Adipocyte (in vitro differentiated cells): ENCODE measurements at regions not wholly inside any gene's neighbourhood (a gene's known extent, or its start where the extent isn't known, plus 50 kb on each side); places are given as distances from the start of the nearest gene placed in this dataset.
A peak's percentile ranks its signal among the peaks of the same experiment; 100 is the strongest.

Experiments used
- DNase-seq: peaks from one replicate; pipeline ENCODE4 v3.0.0-alpha.2; 2015; ENCODE audit warnings: low read depth
- H3K27me3 ChIP-seq: replicated peaks from 2 replicates; pipeline ENCODE4 v1.7.0; 2013; ENCODE audit warnings: mild to moderate bottlenecking, low read length, moderate library complexity; ENCODE audit not compliant: control insufficient read depth, insufficient read depth
- H3K36me3 ChIP-seq: 2 replicates; pipeline ENCODE4 v1.7.0; 2013; ENCODE audit warnings: low read length, mild to moderate bottlenecking, moderate library complexity; ENCODE audit not compliant: control insufficient read depth, insufficient read depth, severe bottlenecking
- H3K4me1 ChIP-seq: 2 replicates; pipeline ENCODE4 v1.7.0; 2013; ENCODE audit warnings: mild to moderate bottlenecking, low read length, moderate library complexity; ENCODE audit not compliant: control insufficient read depth, insufficient read depth
- H3K4me3 ChIP-seq: 2 replicates; pipeline ENCODE4 v1.7.0; 2013; ENCODE audit warnings: mild to moderate bottlenecking, low read length, moderate library complexity
- H3K9ac ChIP-seq: 2 replicates; pipeline ENCODE4 v1.7.0; 2013; ENCODE audit warnings: mild to moderate bottlenecking, low read length, moderate library complexity
- H3K9me3 ChIP-seq: 2 replicates; pipeline ENCODE4 v1.7.0; 2013; ENCODE audit warnings: mild to moderate bottlenecking, low read length, moderate library complexity; ENCODE audit not compliant: control insufficient read depth

- Histone ChIP-seq H3K27me3 (no peaks in the 10 kb centered on the region), H3K4me3 (no peak overlapping the region), H3K9ac (no peak overlapping the region), H3K36me3 (no peaks in the 10 kb centered on the region), H3K4me1 (no peaks in the 10 kb centered on the region), H3K9me3 (no peaks in the 10 kb centered on the region)
- DNase-seq: no peak
These were observed 646.0 kb upstream of the FAM241A start for GRCh38 chr4:111499291-111499690.

DNA sequence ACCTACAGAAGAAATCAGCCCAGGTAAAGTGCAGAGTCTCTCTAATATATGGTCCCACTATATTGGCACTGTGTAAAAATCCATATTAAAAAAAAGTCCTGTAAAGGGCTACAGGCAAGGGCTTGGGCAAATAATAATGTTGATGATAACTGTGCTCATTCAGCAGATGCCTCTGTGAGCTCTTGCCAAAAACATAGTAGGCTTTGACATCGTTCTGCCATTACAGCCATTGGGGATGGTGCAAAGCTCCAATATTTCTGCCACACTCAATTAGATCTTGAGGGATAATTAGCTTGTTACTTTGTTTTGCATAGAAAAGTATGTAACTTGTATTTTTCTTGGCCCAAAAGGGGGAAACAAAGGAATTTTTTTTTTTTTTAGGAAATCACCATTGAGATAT, 645.5 kb upstream of the FAM241A start:
- Histone ChIP-seq H3K4me1 (no peaks in the 10 kb centered on the region), H3K9ac (no peak overlapping the region), H3K4me3 (no peak overlapping the region), H3K9me3 (no peaks in the 10 kb centered on the region), H3K36me3 (no peaks in the 10 kb centered on the region), H3K27me3 (no peaks in the 10 kb centered on the region)
- no peak for DNase-seq

- DNase-seq: no peak
- no peaks in the 10 kb centered on the region for H3K27me3 ChIP-seq
- no peak overlapping the region for H3K9ac ChIP-seq
- H3K36me3 ChIP-seq: no peaks in the 10 kb centered on the region
- H3K9me3 ChIP-seq: no peaks in the 10 kb centered on the region
- H3K4me1 ChIP-seq: no peaks in the 10 kb centered on the region
- H3K4me3 ChIP-seq: no peak overlapping the region
These were observed 644.4 kb upstream of the FAM241A start for GRCh38 chr4:111500858-111501257.

DNA sequence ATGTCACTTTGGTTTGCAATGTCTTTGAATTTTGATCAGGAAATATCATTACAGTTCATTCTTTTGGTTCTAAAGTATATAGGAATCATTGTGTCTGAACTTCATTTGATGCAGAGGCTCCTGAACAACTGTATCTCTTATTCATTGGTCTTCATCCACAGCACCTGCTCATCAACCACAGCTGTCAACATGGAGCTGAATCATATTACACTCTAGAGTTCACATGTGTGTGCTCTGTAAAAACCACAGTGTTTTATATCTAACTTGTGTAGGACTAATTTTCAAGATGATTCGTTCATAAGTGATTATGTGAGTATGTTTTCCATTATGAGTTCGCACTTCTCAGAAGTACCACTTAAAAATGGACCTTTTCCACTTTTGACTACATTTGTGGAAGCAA, 643.3 kb upstream of the FAM241A start:
- H3K9me3 ChIP-seq: no peaks in the 10 kb centered on the region
- DNase-seq: no peak
- peaks cover 3% of the 10 kb centered on the region for H3K4me1 ChIP-seq
- H3K36me3 ChIP-seq: no peaks in the 10 kb centered on the region
- H3K27me3 ChIP-seq: no peaks in the 10 kb centered on the region
- H3K9ac ChIP-seq: no peak overlapping the region
- no peak overlapping the region for H3K4me3 ChIP-seq

GRCh38 chr4:111502626-111503025, 642.6 kb upstream of the FAM241A start:
- DNase-seq: no peak
- H3K4me3 ChIP-seq: no peak overlapping the region

GRCh38 chr4:111506706-111507105, 638.5 kb upstream of the FAM241A start:
- Histone ChIP-seq H3K9me3 (no peaks in the 10 kb centered on the region), H3K9ac (no peak overlapping the region), H3K4me1 (peaks cover 3% of the 10 kb centered on the region), H3K4me3 (no peak overlapping the region), H3K36me3 (no peaks in the 10 kb centered on the region), H3K27me3 (no peaks in the 10 kb centered on the region)
- DNase-seq: peak; percentile 73

More at GRCh38 chr4:111502626-111503025, 642.6 kb upstream of the FAM241A start:
- Histone ChIP-seq H3K36me3 (no peaks in the 10 kb centered on the region), H3K9me3 (no peaks in the 10 kb centered on the region), H3K27me3 (no peaks in the 10 kb centered on the region), H3K4me1 (peaks cover 3% of the 10 kb centered on the region), H3K9ac (no peak overlapping the region)

DNA sequence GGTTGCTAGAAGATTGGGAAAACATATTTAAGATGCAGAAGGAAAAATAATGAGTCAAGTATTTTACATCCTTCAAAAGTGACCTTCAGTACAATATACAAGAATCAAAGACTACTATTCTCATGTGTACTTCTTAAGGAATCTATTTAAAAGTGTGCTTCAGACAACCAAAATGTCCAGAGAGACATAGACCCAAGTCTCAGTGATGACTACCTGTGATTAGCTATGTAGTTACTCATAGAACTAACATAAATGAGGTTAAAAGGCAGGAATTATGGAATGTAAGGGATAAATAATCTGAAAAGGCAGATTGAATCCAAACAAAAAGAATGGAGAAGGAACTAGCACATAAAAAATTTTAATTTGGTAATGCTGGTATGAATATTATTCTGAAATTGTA, 634.7 kb upstream of the FAM241A start:
- Histone ChIP-seq H3K9me3 (no peaks in the 10 kb centered on the region), H3K27me3 (no peaks in the 10 kb centered on the region), H3K4me3 (no peak overlapping the region), H3K4me1 (peaks cover 9% of the 10 kb centered on the region), H3K9ac (no peak overlapping the region), H3K36me3 (no peaks in the 10 kb centered on the region)
- no peak for DNase-seq

DNA sequence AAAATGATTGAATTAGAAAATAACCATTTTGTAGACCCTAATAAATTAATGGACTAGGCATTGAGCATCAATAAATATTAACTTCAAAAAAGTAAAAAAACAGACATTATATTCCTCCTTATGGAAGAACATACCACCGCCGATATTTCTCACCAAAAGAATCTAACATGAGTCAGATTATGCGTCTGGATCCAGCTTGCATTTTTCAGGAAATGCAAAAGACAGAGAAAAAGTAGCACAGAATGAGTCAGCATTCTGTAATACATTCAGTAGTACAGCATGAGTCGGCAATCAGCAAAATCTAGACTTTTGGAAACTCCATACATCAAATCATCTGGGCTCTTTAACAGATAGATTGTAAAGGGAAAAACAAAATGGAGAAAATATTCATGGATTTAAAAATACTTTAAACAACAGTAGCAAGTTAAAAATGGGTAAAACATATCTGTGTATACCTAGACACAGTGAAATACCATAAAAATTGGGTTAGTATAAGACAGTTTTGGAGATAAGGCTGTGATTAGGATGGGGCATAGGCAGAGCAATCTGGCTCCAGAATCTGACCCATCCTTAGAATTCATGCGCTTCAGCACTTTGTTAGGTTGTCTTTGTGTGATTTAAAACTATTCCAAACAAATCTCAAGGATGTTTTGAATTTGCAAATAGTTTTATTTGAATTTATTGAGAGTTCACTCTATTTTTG, 633.0 kb upstream of the FAM241A start:
- peak; percentile 95 for DNase-seq
- H3K4me3 ChIP-seq: no peak overlapping the region
- H3K4me1 ChIP-seq: peaks cover 6% of the 10 kb centered on the region
- H3K9ac ChIP-seq: no peak overlapping the region
- H3K27me3 ChIP-seq: no peaks in the 10 kb centered on the region
- no peaks in the 10 kb centered on the region for H3K36me3 ChIP-seq
- H3K9me3 ChIP-seq: no peaks in the 10 kb centered on the region

DNA sequence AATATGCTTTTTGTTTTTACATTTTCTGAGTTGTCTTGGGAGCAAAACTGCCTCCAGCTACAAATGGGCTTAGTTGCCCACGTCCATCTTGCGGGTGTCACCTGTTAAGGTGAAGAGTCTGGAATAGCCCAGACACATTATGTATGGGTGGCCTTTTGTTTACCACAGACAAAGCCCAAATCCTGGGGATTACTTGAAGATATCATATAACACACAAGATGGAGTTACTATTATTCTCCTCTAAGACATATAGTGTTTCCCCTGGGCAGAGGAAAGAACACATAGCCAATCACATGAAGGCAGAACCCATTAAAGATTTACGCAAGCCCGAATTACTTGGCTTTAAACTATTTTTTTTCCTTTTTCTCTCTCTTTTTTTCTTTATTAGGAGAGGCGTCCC, 625.6 kb upstream of the FAM241A start:
- Histone ChIP-seq H3K4me3 (no peak overlapping the region), H3K9me3 (peaks cover 7% of the 10 kb centered on the region), H3K36me3 (no peaks in the 10 kb centered on the region), H3K4me1 (no peaks in the 10 kb centered on the region), H3K27me3 (no peaks in the 10 kb centered on the region), H3K9ac (no peak overlapping the region)
- DNase-seq: no peak

DNA sequence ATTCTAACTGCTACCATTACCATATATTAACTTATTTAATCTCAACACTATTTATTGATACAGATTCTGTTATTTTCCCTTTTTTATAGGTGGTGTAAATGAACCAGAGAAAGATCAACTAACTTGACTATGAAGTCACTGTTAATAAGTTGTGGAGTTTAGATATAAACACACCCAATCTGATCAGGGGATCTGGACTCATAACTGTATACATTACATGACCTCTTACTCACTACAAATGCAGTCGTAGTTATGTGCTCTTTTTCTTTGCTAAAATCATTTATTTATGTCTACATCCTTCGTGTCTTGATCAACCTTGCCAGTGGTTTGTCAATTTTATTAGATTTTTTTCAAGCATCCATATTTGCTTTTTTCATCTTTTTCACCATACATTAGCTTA, 614.8 kb upstream of the FAM241A start:
- H3K4me1 ChIP-seq: no peaks in the 10 kb centered on the region
- H3K9ac ChIP-seq: no peak overlapping the region
- no peaks in the 10 kb centered on the region for H3K27me3 ChIP-seq
- DNase-seq: no peak
- H3K9me3 ChIP-seq: peaks cover 5% of the 10 kb centered on the region
- no peak overlapping the region for H3K4me3 ChIP-seq
- H3K36me3 ChIP-seq: no peaks in the 10 kb centered on the region

- Histone ChIP-seq H3K4me1 (no peaks in the 10 kb centered on the region), H3K36me3 (no peaks in the 10 kb centered on the region), H3K4me3 (no peak overlapping the region), H3K27me3 (no peaks in the 10 kb centered on the region), H3K9me3 (no peaks in the 10 kb centered on the region), H3K9ac (no peak overlapping the region)
- DNase-seq: no peak
These were observed 609.5 kb upstream of the FAM241A start for GRCh38 chr4:111535792-111536191.

DNA sequence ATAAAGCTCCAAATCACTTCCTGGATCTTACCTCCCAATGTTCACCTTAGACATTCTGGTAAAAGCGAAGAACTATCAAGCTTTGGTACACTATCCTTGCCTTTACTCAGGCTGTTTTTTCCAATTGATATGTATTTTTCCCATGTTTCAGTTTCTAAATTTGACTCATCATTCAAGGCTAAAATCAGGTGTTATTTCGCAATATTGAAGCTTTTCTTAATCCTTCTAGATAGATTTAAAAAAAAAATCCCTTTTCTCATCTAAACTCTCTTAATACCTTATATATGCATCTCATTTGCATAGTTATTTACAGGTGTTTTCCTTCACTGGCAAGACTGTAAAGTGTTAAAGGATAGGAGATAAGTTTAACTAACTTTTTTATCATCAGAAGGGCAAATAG, 608.1 kb upstream of the FAM241A start:
- no peaks in the 10 kb centered on the region for H3K27me3 ChIP-seq
- H3K4me1 ChIP-seq: no peaks in the 10 kb centered on the region
- no peak overlapping the region for H3K4me3 ChIP-seq
- H3K9ac ChIP-seq: no peak overlapping the region
- no peaks in the 10 kb centered on the region for H3K9me3 ChIP-seq
- no peaks in the 10 kb centered on the region for H3K36me3 ChIP-seq
- DNase-seq: peak; percentile 28
